ENCODE measurements at regions not wholly inside any gene's neighbourhood (a gene's known extent, or its start where the extent isn't known, plus 50 kb on each side); places are given as distances from the start of the nearest gene placed in this dataset.

DNA sequence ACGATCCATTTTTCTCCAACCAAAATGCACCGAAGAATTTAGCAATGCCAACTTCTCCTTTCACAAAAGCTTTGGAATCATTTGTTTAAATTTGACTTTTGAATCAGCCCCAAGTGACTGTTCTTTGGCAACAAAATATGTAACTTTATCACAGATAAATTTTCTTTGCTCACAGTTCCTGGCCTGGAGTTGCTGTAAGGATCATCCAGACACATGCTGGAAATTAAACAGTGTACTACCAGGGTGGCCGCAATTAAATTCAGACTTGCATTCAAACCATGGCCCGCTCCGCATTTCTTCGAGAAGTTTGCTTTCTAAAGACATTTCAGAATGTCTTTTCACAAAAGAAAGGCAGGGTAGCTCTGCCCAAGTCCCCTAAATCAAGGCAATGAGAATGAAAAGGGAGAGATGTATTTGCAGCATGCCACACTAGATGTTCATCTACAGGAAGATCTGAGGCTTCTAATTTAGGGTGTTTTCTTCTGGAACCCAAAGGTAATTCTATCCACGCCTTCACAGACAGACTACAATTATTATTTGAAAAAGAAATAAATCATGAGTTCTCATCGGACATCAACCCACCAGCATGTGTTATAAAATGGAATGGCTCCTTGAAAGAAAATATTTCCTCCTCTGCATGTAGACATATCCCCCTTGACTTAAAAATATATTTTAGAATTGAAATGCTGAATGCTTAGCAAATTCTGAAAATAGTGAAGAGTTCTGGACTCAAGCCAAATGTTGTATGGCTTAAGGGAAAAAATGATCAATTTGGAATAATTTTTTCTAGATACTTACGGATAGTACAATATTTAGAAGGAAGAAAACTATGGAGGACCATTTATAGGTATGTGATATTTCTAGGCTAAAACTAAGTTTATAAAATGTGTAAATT, 189.7 kb upstream of the BLID start:
- intact Hi-C loops (cut with DNase I; ENCODE audit: low total_unique reads): no loop called here
- no peak for DNase-seq
- Histone ChIP-seq H3K36me3 (no peaks in the 10 kb centered on the region), H3K27ac (no peak overlapping the region), H3K4me3 (no peak overlapping the region), H3K4me1 (no peaks in the 10 kb centered on the region), H3K9me3 (no peaks in the 10 kb centered on the region), H3K27me3 (replicated peaks in 1 of 7) (peaks cover 0 to 11% (median 0%) of the 10 kb centered on the region in 7 donors)
- 78 to 91% (median 80%) methylated on average over 9 of the region's 9 CpGs for WGBS, 5 donors
- TF ChIP-seq POLR2AphosphoS5 (IDR thresholded peaks at IDR 0.05): no peak
- no peak for TF ChIP-seq POLR2A (IDR thresholded peaks at IDR 0.05)
- TF ChIP-seq, protein P1, sequence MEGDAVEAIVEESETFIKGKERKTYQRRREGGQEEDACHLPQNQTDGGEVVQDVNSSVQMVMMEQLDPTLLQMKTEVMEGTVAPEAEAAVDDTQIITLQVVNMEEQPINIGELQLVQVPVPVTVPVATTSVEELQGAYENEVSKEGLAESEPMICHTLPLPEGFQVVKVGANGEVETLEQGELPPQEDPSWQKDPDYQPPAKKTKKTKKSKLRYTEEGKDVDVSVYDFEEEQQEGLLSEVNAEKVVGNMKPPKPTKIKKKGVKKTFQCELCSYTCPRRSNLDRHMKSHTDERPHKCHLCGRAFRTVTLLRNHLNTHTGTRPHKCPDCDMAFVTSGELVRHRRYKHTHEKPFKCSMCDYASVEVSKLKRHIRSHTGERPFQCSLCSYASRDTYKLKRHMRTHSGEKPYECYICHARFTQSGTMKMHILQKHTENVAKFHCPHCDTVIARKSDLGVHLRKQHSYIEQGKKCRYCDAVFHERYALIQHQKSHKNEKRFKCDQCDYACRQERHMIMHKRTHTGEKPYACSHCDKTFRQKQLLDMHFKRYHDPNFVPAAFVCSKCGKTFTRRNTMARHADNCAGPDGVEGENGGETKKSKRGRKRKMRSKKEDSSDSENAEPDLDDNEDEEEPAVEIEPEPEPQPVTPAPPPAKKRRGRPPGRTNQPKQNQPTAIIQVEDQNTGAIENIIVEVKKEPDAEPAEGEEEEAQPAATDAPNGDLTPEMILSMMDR (IDR thresholded peaks at IDR 0.05 in 8 of 11, conservative IDR thresholded peaks at IDR 0.05 in 3 of 11): no peak

DNA sequence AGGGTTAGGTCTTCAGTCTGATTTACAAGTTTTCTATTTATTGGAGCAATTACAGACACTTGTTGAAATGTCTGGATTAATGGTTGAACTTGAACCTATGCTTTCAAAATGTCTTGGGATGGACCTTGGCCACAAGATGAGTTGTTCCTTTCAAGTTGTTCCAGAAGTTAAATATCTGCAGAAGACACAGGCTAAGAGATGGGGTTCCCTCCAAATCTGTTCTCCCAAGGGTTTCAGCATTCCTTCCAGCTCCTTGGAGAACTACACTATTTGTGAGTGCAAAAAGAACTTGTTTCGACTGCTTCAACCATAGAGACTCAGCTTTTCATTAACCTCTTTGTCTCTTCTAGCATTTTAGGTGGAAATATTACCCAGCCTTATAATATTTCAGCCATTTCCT, 189.0 kb upstream of the BLID start:
- intact Hi-C loops (cut with DNase I; ENCODE audit: low total_unique reads): no loop called here
- no peaks in the 10 kb centered on the region for H3K36me3 ChIP-seq
- no peak overlapping the region for H3K4me3 ChIP-seq
- no peak overlapping the region for H3K27ac ChIP-seq
- 59 to 92% (median 84%) methylated on average over 1 of the region's 1 CpG for WGBS, 5 donors
- peaks cover 0 to 11% (median 0%) of the 10 kb centered on the region in 7 donors for H3K27me3 ChIP-seq (replicated peaks in 1 of 7)
- no peaks in the 10 kb centered on the region for H3K4me1 ChIP-seq
- DNase-seq: no peak
- peaks cover 0 to 1% (median 0%) of the 10 kb centered on the region in 8 donors for H3K9me3 ChIP-seq
- TF ChIP-seq, protein P1 (IDR thresholded peaks at IDR 0.05 in 8 of 11, conservative IDR thresholded peaks at IDR 0.05 in 3 of 11): no peak
- TF ChIP-seq POLR2A (IDR thresholded peaks at IDR 0.05): no peak

DNA sequence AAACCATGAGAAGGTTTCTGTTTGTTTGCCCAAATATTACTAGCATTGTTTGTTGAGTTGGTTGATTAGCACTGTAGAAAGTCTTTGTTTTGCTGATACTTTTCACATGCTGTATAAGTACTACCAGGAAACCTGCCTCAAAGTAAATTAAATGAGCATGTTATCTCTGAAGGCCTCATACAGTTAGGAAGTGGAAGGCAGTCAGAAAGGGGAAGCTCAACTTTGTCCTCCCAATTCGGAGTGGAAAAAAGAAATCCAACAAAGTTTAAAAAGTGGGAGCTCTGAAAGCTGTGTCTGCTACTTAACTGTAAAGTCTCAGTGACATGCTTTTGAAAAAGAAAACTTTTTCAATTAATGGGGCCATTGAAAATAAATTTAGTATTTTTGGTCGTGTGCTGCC, 188.3 kb upstream of the BLID start:
- TF ChIP-seq POLR2AphosphoS5 (IDR thresholded peaks at IDR 0.05) (no peak), POLR2A (IDR thresholded peaks at IDR 0.05) (no peak)
- TF ChIP-seq, protein P1 (IDR thresholded peaks at IDR 0.05 in 8 of 11, conservative IDR thresholded peaks at IDR 0.05 in 3 of 11): no peak
- no peaks in the 10 kb centered on the region for H3K36me3 ChIP-seq
- peaks cover 0 to 8% (median 5%) of the 10 kb centered on the region in 8 donors for H3K9me3 ChIP-seq
- no peak for DNase-seq
- no peaks in the 10 kb centered on the region for H3K4me1 ChIP-seq
- H3K4me3 ChIP-seq: no peak overlapping the region
- intact Hi-C loops (cut with DNase I; ENCODE audit: low total_unique reads): no loop called here
- peaks cover 0 to 11% (median 0%) of the 10 kb centered on the region in 7 donors for H3K27me3 ChIP-seq (replicated peaks in 1 of 7)
- H3K27ac ChIP-seq: no peak overlapping the region
- WGBS, 5 donors: 32 to 45% (median 41%) methylated on average over 2 of the region's 2 CpGs

DNA sequence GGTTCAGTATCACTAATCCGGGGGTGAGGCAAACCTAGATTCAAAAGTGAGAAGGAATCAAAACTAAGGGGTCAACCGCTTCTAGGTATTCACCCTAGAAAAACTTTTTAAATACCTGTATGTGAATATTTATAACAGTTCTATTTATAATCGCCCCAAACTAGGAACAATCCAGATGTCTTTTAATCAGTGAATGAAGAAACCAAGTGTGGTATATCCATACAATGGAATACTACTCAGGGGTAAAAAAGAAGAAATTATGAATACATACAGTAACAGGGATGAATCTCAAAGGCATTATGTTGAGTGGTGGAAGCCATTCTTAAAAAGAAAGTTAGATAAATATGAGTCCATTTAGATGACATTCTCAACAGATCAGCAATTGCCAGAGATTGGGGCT, 178.0 kb upstream of the BLID start:
- H3K4me3 ChIP-seq: no peak overlapping the region
- H3K36me3 ChIP-seq: no peaks in the 10 kb centered on the region
- H3K4me1 ChIP-seq: no peaks in the 10 kb centered on the region
- peaks cover 0 to 36% (median 22%) of the 10 kb centered on the region in 8 donors for H3K9me3 ChIP-seq
- DNase-seq: no peak
- 60 to 66% (median 64%) methylated on average over 3 of the region's 3 CpGs for WGBS, 5 donors
- intact Hi-C loops (cut with DNase I; ENCODE audit: low total_unique reads): no loop called here
- no peak overlapping the region for H3K27ac ChIP-seq
- H3K27me3 ChIP-seq (replicated peaks in 1 of 7): no peaks in the 10 kb centered on the region
- no peak for TF ChIP-seq POLR2AphosphoS5 (IDR thresholded peaks at IDR 0.05)
- TF ChIP-seq POLR2A (IDR thresholded peaks at IDR 0.05): no peak
- TF ChIP-seq, protein P1 (IDR thresholded peaks at IDR 0.05 in 8 of 11, conservative IDR thresholded peaks at IDR 0.05 in 3 of 11): no peak
